ENCODE measurements at regions not wholly inside any gene's neighbourhood (a gene's known extent, or its start where the extent isn't known, plus 50 kb on each side); places are given as distances from the start of the nearest gene placed in this dataset.
"Not testable (repeated sequence)": the region's sequence is repeated elsewhere in the genome, so short reads cannot be mapped to it uniquely, and the experiment has no call there.

DNA sequence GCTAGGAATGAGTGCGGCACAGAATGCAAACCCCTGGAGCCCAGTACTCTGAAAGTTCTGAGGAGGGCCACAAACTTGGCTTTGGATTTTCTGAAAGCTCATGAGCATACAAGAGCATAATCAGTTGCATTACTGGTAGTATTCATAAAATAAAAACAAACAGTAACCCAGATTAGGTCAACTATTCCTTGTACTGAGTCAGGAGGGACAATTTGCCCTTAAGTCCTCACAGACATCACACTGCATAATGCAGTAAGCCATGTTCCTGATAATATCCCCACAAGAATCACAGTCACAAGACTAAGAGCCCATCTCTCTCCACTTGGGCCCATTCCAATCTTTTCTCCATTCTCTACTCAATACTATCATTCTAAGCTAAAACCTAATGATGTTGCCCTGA, 126.9 kb upstream of the NEIL3 start:
- no peak overlapping the region for H3K4me3 ChIP-seq (ENCODE audit: low read length in 3 of 3)
- H3K4me1 ChIP-seq (ENCODE audit: control insufficient read depth in 3 of 3, insufficient read depth in 3 of 3, low read length in 3 of 3): no peaks in the 10 kb centered on the region
- H3K9ac ChIP-seq (ENCODE audit: low read depth in 1 of 3, low read length in 3 of 3): no peak overlapping the region
- no peak overlapping the region for H3K27ac ChIP-seq (ENCODE audit: low read depth, low read length)
- H3K36me3 ChIP-seq (ENCODE audit: control insufficient read depth in 3 of 3, insufficient read depth in 3 of 3, low read length in 3 of 3): no peaks in the 10 kb centered on the region
- no peaks in the 10 kb centered on the region for H3K27me3 ChIP-seq (ENCODE audit: control insufficient read depth in 3 of 3, insufficient read depth in 3 of 3, low read length in 3 of 3)
- no peaks in the 10 kb centered on the region for H3K9me3 ChIP-seq (ENCODE audit: control insufficient read depth in 3 of 3, low read length in 3 of 3)

DNA sequence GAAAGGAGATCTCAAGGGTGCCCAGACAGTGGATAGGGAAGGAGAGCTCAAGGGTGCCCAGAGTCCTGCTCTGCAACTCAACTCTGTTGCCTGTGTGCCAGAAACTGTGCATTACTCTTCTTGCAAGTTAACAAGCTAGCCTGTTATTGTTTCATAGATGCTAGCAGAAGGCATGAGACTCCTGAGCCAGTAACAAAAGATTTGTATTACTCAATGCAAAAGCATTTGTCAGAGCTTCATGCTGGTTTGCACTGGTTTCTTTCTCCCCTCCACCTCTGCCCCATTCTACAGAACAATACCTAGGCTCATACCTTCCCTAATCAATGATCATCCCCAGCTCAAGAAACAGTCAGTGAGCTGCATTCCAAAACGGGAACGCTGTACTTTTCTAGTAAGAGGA, 124.5 kb upstream of the NEIL3 start:
- H3K36me3 ChIP-seq (ENCODE audit: control insufficient read depth in 3 of 3, insufficient read depth in 3 of 3, low read length in 3 of 3): no peaks in the 10 kb centered on the region
- no peaks in the 10 kb centered on the region for H3K4me1 ChIP-seq (ENCODE audit: control insufficient read depth in 3 of 3, insufficient read depth in 3 of 3, low read length in 3 of 3)
- H3K4me3 ChIP-seq (ENCODE audit: low read length in 3 of 3): no peak overlapping the region
- no peaks in the 10 kb centered on the region for H3K27me3 ChIP-seq (ENCODE audit: control insufficient read depth in 3 of 3, insufficient read depth in 3 of 3, low read length in 3 of 3)
- no peak overlapping the region for H3K9ac ChIP-seq (ENCODE audit: low read depth in 1 of 3, low read length in 3 of 3)
- no peaks in the 10 kb centered on the region for H3K9me3 ChIP-seq (ENCODE audit: control insufficient read depth in 3 of 3, low read length in 3 of 3)
- H3K27ac ChIP-seq (ENCODE audit: low read depth, low read length): no peak overlapping the region

DNA sequence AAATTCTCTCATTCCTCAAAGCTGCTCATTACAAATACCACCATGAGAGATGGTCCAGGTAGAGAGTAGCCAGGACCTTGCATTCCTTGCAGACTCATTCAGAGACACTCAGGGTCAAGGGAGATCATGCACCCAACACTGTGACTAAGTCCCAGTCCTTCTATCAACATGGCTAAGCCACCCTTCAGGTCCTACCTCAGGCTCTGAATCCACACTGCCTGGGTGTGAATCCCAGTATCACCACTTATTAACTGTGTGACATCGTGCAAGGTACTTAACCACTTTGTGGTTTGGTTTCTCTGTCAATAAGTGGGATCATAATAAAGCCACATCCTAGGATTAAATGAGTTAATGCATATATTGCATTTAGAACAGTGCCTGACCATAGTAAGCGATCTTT, 124.1 kb upstream of the NEIL3 start:
- Histone ChIP-seq H3K9me3 (ENCODE audit: control insufficient read depth in 3 of 3, low read length in 3 of 3) (no peaks in the 10 kb centered on the region), H3K27me3 (ENCODE audit: control insufficient read depth in 3 of 3, insufficient read depth in 3 of 3, low read length in 3 of 3) (no peaks in the 10 kb centered on the region), H3K9ac (ENCODE audit: low read depth in 1 of 3, low read length in 3 of 3) (no peak overlapping the region), H3K27ac (ENCODE audit: low read depth, low read length) (no peak overlapping the region), H3K4me3 (ENCODE audit: low read length in 3 of 3) (no peak overlapping the region), H3K4me1 (ENCODE audit: control insufficient read depth in 3 of 3, insufficient read depth in 3 of 3, low read length in 3 of 3) (no peaks in the 10 kb centered on the region), H3K36me3 (ENCODE audit: control insufficient read depth in 3 of 3, insufficient read depth in 3 of 3, low read length in 3 of 3) (no peaks in the 10 kb centered on the region)

- no peaks in the 10 kb centered on the region for H3K27me3 ChIP-seq (ENCODE audit: control insufficient read depth in 3 of 3, insufficient read depth in 3 of 3, low read length in 3 of 3)
- no peak overlapping the region for H3K9ac ChIP-seq (ENCODE audit: low read depth in 1 of 3, low read length in 3 of 3)
- no peaks in the 10 kb centered on the region for H3K9me3 ChIP-seq (ENCODE audit: control insufficient read depth in 3 of 3, low read length in 3 of 3)
- H3K36me3 ChIP-seq (ENCODE audit: control insufficient read depth in 3 of 3, insufficient read depth in 3 of 3, low read length in 3 of 3): no peaks in the 10 kb centered on the region
- H3K4me1 ChIP-seq (ENCODE audit: control insufficient read depth in 3 of 3, insufficient read depth in 3 of 3, low read length in 3 of 3): no peaks in the 10 kb centered on the region
- H3K27ac ChIP-seq (ENCODE audit: low read depth, low read length): no peak overlapping the region
- no peak overlapping the region for H3K4me3 ChIP-seq (ENCODE audit: low read length in 3 of 3)
These were observed 122.3 kb upstream of the NEIL3 start for GRCh38 chr4:177187371-177187770.

DNA sequence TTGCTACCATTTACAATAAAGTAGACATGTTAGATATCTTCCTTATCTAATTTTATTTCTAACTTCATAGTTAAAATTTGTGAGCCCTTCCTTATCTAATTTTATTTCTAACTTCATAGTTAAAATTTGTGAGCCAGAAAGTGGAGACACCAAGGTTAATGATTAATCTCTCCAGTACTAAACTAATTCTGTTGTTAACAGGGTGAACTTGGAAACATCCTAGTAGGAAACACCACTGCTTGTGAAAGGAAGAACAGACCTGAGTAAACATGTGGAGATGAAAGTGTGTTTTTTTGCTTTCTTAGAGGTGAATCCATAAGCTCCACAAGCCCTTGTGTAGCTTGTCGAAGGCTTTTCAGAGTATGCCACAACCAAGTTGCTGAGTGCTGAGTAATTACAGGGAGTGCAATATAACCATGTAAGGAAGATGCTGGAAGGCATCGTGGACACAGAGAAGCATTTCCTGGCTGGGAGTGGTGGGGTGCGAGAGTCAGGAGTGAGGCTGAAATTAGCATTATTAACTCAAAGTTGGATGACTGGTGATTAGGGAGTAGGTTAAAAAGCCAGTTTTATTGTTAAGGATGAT, 118.6 kb upstream of the NEIL3 start:
- Histone ChIP-seq H3K9ac (ENCODE audit: low read depth in 1 of 3, low read length in 3 of 3) (no peak overlapping the region), H3K27ac (ENCODE audit: low read depth, low read length) (no peak overlapping the region), H3K4me3 (ENCODE audit: low read length in 3 of 3) (no peak overlapping the region), H3K9me3 (ENCODE audit: control insufficient read depth in 3 of 3, low read length in 3 of 3) (no peaks in the 10 kb centered on the region), H3K4me1 (ENCODE audit: control insufficient read depth in 3 of 3, insufficient read depth in 3 of 3, low read length in 3 of 3) (no peaks in the 10 kb centered on the region), H3K36me3 (ENCODE audit: control insufficient read depth in 3 of 3, insufficient read depth in 3 of 3, low read length in 3 of 3) (no peaks in the 10 kb centered on the region), H3K27me3 (ENCODE audit: control insufficient read depth in 3 of 3, insufficient read depth in 3 of 3, low read length in 3 of 3) (no peaks in the 10 kb centered on the region)

- Histone ChIP-seq H3K9ac (ENCODE audit: low read depth in 1 of 3, low read length in 3 of 3) (no peak overlapping the region), H3K4me3 (ENCODE audit: low read length in 3 of 3) (no peak overlapping the region), H3K27ac (ENCODE audit: low read depth, low read length) (no peak overlapping the region), H3K4me1 (ENCODE audit: control insufficient read depth in 3 of 3, insufficient read depth in 3 of 3, low read length in 3 of 3) (no peaks in the 10 kb centered on the region), H3K9me3 (ENCODE audit: control insufficient read depth in 3 of 3, low read length in 3 of 3) (no peaks in the 10 kb centered on the region), H3K36me3 (ENCODE audit: control insufficient read depth in 3 of 3, insufficient read depth in 3 of 3, low read length in 3 of 3) (no peaks in the 10 kb centered on the region), H3K27me3 (ENCODE audit: control insufficient read depth in 3 of 3, insufficient read depth in 3 of 3, low read length in 3 of 3) (no peaks in the 10 kb centered on the region)
These were observed 118.1 kb upstream of the NEIL3 start for GRCh38 chr4:177191586-177191985.

- no peak overlapping the region for H3K27ac ChIP-seq (ENCODE audit: low read depth, low read length)
- no peaks in the 10 kb centered on the region for H3K9me3 ChIP-seq (ENCODE audit: control insufficient read depth in 3 of 3, low read length in 3 of 3)
- no peak overlapping the region for H3K9ac ChIP-seq (ENCODE audit: low read depth in 1 of 3, low read length in 3 of 3)
- H3K4me3 ChIP-seq (ENCODE audit: low read length in 3 of 3): no peak overlapping the region
- no peaks in the 10 kb centered on the region for H3K4me1 ChIP-seq (ENCODE audit: control insufficient read depth in 3 of 3, insufficient read depth in 3 of 3, low read length in 3 of 3)
- no peaks in the 10 kb centered on the region for H3K27me3 ChIP-seq (ENCODE audit: control insufficient read depth in 3 of 3, insufficient read depth in 3 of 3, low read length in 3 of 3)
- H3K36me3 ChIP-seq (ENCODE audit: control insufficient read depth in 3 of 3, insufficient read depth in 3 of 3, low read length in 3 of 3): no peaks in the 10 kb centered on the region
These were observed 117.7 kb upstream of the NEIL3 start for GRCh38 chr4:177191991-177192390.

DNA sequence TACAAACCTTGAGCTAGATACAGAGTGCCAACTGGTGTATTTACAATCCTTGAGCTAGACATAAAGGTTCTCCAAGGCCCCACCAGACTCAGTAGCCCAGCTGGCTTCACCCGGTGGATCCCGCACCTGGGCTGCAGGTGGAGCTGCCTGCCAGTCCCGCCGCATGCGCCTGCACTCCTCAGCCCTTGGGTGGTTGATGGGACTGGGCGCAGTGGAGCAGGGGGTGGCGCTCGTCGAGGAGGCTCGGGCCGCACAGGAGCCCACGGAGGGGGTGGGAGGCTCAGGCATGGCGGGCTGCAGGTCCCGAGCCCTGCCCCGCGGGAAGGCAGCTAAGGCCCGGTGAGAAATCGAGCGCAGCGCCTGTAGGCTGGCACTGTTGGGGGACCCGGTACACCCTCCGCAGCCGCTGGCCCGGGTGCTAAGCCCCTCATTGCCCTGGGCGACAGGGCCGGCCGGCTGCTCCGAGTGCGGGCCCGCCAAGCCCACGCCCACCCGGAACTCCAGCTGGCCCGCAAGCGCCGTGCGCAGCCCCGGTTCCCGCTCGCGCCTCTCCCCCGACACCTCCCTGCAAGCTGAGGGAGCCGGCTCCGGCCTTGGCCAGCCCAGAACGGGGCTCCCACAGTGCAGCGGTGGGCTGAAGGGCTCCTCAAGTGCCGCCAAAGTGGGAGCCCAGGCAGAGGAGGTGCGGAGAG, 116.5 kb upstream of the NEIL3 start:
- H3K27ac ChIP-seq (ENCODE audit: low read depth, low read length); H3K36me3 ChIP-seq (ENCODE audit: control insufficient read depth in 3 of 3, insufficient read depth in 3 of 3, low read length in 3 of 3); H3K9me3 ChIP-seq (ENCODE audit: control insufficient read depth in 3 of 3, low read length in 3 of 3); H3K9ac ChIP-seq (ENCODE audit: low read depth in 1 of 3, low read length in 3 of 3); H3K27me3 ChIP-seq (ENCODE audit: control insufficient read depth in 3 of 3, insufficient read depth in 3 of 3, low read length in 3 of 3); H3K4me3 ChIP-seq (ENCODE audit: low read length in 3 of 3); H3K4me1 ChIP-seq (ENCODE audit: control insufficient read depth in 3 of 3, insufficient read depth in 3 of 3, low read length in 3 of 3): not testable (repeated sequence)

DNA sequence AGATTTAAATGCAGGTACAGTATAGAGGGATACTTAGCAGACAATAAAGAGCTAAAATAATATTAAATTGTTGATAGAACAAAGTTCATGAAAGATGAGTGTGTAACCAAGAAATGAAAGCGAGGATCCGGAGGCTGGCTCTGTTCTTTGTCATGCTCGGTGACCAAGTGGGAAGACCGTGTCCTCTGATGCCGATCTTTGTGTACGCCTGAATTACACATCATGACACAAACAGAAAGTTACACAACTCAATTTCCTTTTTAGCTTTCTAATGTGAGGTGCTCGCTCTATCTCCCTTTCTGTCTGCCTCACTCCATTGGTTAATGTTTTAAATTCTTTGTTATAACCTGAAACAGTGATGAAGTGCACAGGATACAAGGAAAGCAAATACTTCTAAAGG, 114.8 kb upstream of the NEIL3 start:
- Histone ChIP-seq H3K27ac (ENCODE audit: low read depth, low read length) (no peak overlapping the region), H3K36me3 (ENCODE audit: control insufficient read depth in 3 of 3, insufficient read depth in 3 of 3, low read length in 3 of 3) (no peaks in the 10 kb centered on the region), H3K9ac (ENCODE audit: low read depth in 1 of 3, low read length in 3 of 3) (no peak overlapping the region), H3K9me3 (ENCODE audit: control insufficient read depth in 3 of 3, low read length in 3 of 3) (no peaks in the 10 kb centered on the region), H3K4me1 (ENCODE audit: control insufficient read depth in 3 of 3, insufficient read depth in 3 of 3, low read length in 3 of 3) (no peaks in the 10 kb centered on the region), H3K27me3 (ENCODE audit: control insufficient read depth in 3 of 3, insufficient read depth in 3 of 3, low read length in 3 of 3) (no peaks in the 10 kb centered on the region), H3K4me3 (ENCODE audit: low read length in 3 of 3) (no peak overlapping the region)

DNA sequence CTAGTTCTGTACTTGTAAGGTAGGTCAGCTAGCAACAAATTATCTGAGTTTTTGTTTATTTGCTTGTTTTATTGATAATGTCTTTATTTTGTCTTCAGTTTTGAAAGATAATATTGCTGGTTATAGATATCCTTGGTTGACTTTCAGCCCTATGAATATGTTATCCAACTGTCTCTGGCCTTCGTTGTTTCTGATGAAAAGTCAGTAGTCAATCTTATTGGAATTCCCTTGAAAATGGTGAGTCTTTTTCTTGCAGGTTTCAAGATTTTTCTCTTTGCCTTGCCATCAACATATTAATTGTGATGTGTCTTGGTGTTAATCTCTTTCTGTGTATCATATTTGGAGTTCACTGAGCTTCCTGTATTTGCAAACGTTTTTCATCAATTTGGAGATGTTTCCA, 113.1 kb upstream of the NEIL3 start:
- no peak overlapping the region for H3K4me3 ChIP-seq (ENCODE audit: low read length in 3 of 3)
- H3K36me3 ChIP-seq (ENCODE audit: control insufficient read depth in 3 of 3, insufficient read depth in 3 of 3, low read length in 3 of 3): no peaks in the 10 kb centered on the region
- H3K27me3 ChIP-seq (ENCODE audit: control insufficient read depth in 3 of 3, insufficient read depth in 3 of 3, low read length in 3 of 3): no peaks in the 10 kb centered on the region
- H3K27ac ChIP-seq (ENCODE audit: low read depth, low read length): no peak overlapping the region
- no peaks in the 10 kb centered on the region for H3K4me1 ChIP-seq (ENCODE audit: control insufficient read depth in 3 of 3, insufficient read depth in 3 of 3, low read length in 3 of 3)
- H3K9me3 ChIP-seq (ENCODE audit: control insufficient read depth in 3 of 3, low read length in 3 of 3): no peaks in the 10 kb centered on the region
- H3K9ac ChIP-seq (ENCODE audit: low read depth in 1 of 3, low read length in 3 of 3): no peak overlapping the region
